ENCODE measurements at regions not wholly inside any gene's neighbourhood (a gene's known extent, or its start where the extent isn't known, plus 50 kb on each side); places are given as distances from the start of the nearest gene placed in this dataset.

DNA sequence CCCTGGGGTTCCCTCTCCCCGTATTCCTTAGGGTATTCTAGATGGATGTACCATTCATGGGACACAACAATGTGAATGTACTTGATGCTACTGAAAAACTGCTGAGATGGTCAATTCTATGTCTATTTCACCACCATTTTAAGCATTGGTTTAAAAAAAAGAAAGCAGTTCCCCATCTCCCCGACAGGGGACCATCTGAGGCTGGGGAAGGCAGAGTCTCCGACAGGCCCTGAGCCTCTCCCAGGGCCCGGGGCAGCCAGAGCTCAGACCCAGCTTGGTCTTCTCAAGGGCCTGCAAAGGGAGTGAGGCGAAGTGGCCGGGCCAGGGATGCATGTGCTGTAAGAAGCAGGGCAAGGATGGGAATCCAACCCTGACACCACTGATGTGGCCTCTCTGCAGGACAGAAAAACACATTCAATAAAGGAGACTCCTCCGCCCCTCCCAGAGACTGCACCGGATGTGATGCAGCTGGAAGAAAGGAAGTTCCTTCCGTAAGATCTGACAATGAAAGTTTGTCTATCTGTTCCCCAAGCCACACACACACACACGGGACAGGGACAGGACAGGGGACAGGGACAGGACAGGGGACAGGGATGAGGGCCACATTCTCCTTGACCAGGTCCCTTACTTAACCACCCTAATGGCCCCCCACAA, 234.1 kb downstream of the BCL11B start:
- in situ Hi-C loops (cut with HindIII; ENCODE audit: low sequenced_read_pairs) = no loop called here

DNA sequence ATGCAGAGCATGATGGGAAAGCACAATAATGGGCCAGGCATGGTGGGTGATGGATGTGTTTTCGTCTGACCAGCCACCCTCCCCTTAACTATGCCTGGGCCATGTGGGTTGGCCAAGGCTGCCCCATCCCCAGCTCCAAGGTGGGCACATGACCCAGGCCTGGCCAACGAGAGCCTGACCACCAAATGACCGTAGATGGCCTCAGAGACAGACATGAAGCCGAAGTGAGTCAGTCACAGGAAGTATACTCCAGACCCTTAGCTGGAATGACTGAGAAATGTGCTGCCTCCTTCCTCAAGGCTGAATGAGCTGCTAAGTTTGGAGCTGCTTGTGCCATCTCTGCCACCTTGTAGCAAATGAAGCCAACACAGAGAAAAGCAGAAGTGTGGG, 233.6 kb downstream of the BCL11B start:
- in situ Hi-C loops (cut with HindIII; ENCODE audit: low sequenced_read_pairs) = no loop called here

DNA sequence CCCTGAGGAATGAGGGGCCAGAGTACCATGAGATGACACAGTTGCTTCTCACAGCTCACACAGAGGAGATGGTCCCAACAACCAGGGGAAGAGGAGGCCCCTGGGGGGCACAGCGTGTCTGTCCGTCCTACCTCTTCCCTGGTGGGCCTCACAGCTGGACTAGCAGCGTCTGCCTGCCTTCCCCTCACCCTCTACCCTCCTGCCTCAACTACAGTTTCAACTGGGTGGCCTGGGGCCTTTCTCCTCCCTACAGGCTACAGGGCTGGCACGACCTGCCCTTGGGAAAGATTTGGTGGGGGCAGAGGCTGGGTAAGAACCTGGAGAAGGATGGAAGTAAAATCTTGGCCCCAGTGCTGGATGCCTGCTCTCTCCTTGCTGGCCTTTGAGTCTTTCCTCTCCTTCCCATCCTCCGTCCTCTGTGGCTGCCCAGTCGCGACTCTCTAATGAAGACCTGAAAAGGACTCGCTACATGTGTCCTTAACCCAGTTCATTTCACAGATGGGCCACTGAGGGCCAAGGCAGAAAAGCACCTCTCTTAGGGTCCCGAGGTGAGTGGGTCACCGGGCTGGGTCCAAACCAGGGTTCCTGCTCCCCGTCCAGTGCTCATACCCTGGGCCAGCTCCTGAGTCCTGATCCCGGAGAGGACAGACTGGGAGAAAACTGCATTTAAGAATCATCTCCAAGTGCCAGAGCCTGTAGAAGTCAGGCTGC, 232.5 kb downstream of the BCL11B start:
- in situ Hi-C loops (cut with HindIII; ENCODE audit: low sequenced_read_pairs) = no loop called here

DNA sequence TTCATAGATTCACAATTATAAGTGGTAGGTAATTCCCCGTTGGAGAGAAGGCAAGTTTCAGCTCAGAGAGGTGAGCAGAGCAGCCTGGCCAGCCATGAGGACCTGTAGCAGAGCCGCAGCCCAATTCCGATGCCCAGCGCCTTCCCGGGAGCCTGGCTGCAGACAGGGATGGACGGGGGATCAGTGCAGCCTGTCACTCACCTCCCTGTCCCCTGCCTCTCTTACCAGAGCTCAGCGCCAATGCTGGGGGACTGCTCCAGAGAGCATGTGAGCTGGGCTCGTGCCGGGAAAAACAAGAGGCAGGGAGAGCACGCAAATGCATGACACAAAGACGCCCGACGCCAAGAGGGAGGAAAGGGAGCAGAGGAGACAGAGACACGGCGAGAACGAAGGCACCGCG, 231.9 kb downstream of the BCL11B start:
- in situ Hi-C loops (cut with HindIII; ENCODE audit: low sequenced_read_pairs) = no loop called here

DNA sequence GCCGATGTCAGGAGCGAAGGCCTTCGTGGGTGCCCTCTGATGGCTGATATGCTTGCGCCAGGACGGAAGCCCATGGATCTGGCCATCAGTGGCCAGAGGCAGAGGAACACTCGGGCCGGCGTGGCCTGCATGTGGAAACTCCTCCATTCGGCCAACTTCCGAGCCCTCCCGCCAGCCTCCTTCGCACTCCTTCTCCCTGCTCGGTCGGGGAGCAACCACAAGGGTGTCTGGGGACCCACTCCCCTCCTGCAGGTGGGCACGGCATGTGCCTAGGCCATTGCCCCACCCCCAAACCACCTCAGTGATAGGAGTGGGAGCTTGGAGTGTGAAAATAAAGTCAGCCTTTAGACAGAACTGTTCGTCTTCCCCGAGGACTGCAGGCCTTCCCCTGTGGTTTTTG, 231.3 kb downstream of the BCL11B start:
- in situ Hi-C loops (cut with HindIII; ENCODE audit: low sequenced_read_pairs) = no loop called here

DNA sequence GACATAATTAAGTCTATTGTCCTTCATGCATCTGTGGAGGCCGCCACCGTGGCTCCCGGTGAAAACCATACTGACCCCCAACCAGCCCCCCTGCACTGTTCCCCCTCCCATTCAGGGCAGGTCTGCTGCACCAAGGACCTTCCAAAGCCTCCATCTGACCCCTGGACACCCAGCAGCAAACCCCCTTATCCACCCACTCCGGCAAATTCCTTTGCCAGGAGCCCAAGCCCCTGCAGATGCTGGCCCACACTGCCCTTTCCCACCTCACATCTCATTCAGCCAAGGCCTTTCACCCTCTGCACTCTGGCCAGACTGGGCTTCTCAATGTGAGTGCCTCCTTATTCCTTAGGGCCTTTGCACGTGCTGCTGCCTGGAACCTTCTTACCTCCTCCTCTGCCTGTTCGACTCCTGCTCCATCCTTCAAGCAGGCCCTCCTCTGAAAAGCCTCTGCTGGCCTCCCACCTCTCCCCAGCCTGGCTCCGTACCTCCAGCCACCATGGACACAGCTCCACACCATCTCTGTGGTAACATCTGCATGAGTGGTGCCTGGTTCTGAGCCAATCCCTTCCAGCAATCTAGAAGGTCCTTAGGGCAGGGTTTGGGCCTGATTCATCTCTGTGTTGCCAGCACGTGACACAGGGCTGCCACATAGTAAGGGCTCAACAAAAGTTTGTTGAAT, 230.7 kb downstream of the BCL11B start:
- in situ Hi-C loops (cut with HindIII; ENCODE audit: low sequenced_read_pairs) = no loop called here

DNA sequence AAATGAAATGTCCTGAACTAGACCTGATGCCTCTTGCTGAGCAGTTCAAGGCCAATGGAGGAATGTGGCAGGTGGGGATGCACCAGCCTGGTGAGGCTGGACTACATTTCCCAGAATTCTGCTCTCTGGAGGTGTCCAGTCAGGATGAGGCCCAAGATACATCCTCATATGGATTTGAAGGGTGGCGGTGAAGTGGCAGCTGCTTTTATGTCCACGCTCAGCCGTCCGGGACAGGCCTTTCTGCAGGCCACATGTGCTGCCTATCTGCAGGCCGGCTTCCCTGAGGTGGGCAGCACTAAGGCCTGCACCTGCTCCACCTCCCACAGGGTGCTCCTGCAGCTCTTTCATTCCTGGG, 230.2 kb downstream of the BCL11B start:
- in situ Hi-C loops (cut with HindIII; ENCODE audit: low sequenced_read_pairs) = no loop called here

DNA sequence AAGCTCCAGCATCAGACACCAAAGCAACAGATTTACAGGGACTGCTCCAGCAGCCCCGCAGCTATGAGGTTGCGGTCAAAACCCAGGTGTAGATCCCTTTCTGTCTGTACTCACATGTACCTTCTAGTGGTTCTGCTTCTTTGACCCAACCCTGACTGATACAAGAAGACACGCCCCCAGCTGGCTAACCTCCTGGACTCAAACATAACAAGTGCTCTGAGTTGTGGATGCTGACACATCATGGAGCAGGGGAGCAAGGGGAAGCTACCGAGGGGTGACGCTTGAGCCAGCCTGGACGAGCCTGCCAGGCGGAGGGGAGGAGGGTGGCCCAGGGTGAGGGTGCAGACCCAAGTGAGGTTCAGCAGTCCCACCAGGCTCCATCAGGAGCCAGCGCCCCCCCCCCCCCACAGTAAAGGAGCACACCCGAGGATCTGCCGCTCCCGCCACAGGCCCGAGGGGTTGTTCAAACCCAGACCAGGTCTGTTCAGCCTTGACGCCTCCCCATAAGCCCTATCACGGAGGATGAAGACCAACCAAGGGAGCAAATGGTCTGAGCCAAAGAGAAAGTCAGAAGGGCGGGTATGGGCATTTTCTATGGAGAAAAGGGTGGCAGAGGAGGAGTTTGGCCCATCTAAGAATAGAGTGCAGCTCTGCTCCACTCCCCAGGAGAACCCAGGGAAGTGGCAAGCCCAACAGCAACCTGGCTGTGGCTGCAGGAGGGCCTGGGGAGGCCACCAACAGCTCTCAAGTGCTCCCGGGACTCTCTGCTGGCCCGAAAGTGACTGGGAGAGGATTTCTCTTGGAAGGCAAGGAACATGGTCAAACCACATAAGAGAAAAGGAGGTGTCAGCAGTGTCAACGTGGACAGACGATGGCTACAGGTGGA, 229.4 kb downstream of the BCL11B start:
- in situ Hi-C loops (cut with HindIII; ENCODE audit: low sequenced_read_pairs) = no loop called here

DNA sequence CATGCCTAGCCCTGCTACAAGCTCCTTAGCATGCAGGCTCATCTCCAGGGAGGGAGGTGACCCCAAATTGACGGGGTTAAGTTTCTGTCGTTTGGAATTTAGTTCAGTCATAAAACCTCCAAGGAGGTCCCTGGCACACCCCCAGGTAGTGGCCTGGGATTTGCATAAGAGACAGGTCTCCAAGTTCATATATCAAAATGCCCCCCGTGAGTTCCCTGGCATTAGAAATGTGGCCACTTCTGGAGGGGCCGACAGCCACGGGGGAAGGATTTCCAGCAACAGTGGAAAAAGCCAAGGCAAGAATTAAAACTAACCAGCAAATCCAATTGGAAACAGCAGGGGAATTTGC, 228.8 kb downstream of the BCL11B start:
- in situ Hi-C loops (cut with HindIII; ENCODE audit: low sequenced_read_pairs) = no loop called here

DNA sequence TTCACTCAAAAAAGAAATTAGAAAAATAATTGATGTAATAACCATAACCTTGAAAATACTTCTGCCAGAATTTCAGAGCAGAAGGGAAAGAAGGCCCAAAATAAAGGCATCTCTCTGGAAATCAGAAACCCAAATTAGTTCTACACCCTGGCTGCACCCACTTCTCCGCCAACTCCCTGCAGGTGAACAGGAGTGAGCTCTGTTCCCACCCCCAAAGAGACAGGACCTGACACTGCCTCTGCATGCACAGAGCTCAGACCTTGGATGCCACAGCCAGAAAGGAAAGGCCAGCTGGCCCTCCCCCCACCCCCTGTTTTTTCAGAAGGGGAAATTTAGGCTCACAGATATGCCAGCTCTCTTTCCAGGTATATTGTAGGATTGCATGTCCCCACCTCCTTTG, 228.2 kb downstream of the BCL11B start:
- in situ Hi-C loops (cut with HindIII; ENCODE audit: low sequenced_read_pairs) = no loop called here

DNA sequence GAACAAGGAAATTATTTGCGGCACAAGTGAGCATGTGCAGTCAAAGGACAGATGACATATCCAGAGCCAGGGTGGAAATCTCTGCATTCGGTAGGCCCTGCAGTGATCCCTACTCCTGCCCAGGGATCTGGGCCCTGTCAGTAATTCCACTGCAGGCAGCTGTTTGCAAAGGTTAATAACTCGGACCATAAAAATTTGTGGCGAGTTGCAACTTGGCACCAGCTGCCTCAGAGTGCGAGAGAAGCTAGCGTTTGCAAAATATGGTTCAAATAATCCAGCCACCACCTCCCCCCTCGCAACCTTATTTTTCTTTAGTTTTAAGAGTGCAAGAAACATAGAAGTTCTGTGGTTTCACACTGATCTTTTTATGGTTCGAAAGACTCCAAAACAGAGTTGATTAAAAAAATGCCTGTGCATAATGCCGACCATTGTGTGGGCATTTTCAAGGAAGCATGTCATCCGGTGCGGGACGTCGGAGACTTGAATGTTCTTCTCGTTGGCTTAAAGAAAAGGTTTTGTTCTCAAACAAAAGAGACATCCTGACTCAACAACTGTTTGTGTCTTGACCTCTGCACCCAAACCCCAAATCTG, 224.5 kb downstream of the BCL11B start:
- in situ Hi-C loops (cut with HindIII; ENCODE audit: low sequenced_read_pairs) = no loop called here

DNA sequence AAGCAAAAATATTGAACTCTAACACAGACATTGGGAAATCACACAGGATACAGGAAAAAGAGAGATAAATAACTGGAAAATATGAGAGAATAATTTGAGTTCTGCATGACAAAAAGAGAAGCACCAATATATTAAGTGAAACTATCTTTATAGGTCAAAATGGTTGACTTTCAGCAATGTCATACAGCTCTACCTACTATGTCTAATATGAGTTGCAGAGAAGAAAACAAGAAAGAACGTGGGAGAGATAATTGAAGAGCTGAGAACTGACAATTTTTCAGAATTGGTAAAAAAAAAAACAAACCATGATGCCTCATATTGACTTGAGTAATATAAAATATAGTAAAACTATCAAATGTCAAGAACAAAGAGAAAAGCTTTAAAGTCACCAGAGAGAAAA, 221.7 kb downstream of the BCL11B start:
- in situ Hi-C loops (cut with HindIII; ENCODE audit: low sequenced_read_pairs) = no loop called here

DNA sequence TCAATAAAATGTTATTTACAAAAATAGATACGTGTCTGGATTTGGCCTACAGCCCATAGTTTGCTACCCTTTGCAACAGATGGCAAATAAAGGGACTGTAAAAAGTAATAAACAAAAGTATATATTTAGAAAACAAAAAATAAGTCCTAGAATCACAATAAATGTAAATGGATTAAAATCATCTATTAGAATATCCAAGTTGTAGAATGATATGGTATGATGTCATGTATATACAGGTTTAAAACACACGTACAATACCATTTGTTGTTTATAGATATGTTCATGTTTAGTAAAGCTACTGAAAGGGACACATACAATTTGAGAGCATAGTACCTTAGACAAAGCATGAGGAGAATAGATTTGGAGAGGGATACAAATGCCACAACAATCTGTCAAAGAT, 219.5 kb downstream of the BCL11B start:
- in situ Hi-C loops (cut with HindIII; ENCODE audit: low sequenced_read_pairs) = no loop called here

DNA sequence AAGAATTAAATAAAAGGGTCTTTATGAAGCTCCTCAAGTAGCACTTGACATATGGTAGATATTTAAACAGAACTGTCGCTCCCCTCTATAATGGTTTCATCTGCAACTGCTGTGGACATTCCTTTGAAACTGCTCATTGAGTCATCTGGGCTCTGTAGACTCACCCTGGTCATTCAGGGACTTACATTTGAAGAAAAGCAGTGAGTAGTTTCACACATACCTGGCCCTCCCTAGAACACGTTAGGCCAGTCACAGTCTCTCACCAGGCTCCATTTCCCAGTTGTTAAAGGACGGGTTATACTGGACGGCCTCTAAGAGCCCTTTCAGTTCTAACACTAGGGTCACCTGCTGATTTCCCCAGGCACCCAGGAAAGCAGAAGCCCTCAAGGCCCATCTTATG, 217.0 kb downstream of the BCL11B start:
- in situ Hi-C loops (cut with HindIII; ENCODE audit: low sequenced_read_pairs) = no loop called here

DNA sequence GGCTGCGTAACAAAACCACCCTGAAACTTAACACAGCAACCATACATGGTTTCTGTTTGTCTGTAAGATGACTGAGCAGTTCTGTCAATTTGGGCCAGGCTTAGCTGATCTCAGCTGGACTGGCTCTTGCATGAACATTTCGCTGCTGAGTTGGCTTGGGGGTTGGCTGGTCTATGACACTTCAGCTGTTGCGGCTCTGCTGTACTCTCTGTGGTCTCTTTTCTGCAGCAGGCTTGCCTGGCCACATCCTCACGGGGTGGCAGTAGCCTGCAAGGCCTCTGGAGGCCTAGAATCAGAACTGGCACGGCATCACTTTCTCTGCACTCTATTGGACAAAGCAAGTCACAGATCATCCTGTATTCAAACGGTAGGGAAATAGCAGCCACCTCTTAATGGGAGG, 216.2 kb downstream of the BCL11B start:
- in situ Hi-C loops (cut with HindIII; ENCODE audit: low sequenced_read_pairs) = no loop called here

DNA sequence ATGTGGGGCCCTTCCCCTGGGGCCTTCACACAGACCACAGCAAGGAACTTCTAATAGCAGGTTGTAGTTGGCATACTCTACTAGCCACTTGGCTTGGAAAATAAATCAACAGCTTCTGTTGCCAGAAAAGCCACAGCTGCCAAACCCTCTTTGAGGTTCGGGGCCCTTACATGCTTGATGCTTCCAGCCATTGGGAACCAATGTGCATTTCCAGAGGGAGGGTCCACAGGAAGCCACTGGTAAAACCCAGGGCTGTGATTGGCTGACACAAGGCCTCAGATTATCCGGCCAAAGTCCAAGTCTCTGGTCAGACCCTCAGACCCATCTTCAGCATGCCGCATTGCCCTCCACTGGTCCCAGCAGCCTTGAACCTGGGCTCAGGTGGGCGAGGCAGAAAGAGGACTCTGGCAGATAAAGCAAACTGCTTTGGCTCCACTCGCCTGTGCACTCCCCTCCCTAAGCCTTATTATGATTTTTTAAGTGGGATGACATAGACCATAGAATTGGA, 214.4 kb downstream of the BCL11B start:
- in situ Hi-C loops (cut with HindIII; ENCODE audit: low sequenced_read_pairs) = no loop called here

DNA sequence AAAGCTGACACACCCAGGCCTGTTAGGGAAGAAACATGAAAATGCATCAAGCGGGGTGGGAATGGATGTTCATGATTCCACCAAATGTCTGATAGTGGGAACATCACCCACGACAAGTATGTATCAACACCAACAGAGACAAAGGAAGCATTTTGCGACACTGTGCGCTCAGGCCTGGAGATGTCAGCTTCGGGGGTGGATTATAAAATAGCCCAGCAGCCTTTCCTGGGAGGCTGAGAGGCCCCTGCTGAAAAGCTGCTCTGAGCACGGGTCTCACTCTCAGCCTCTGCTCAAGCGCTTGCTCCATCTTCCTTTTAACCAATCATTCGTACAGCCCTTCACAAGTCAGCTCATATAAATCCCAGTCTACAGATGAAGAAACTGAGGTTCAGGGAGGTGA, 213.5 kb downstream of the BCL11B start:
- in situ Hi-C loops (cut with HindIII; ENCODE audit: low sequenced_read_pairs) = no loop called here

DNA sequence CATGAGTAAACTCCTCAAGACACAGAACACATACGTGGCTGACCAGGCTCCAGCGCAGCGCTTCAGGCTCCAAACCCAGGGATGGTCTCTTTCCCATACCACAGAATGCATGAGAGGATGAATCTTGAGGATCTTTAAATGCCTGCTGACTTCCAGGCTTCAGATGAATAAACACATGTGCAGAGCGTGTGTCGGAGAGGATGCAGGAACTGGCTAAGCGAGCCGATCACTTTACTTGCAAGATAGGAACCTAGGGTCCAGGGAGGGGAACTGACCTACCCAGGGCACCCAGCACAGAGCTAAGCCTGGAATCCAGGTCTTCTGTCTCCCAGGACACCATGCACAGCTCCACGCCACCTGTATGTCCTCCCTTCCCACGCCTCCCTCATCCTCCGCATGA, 209.8 kb downstream of the BCL11B start:
- in situ Hi-C loops (cut with HindIII; ENCODE audit: low sequenced_read_pairs) = no loop called here

DNA sequence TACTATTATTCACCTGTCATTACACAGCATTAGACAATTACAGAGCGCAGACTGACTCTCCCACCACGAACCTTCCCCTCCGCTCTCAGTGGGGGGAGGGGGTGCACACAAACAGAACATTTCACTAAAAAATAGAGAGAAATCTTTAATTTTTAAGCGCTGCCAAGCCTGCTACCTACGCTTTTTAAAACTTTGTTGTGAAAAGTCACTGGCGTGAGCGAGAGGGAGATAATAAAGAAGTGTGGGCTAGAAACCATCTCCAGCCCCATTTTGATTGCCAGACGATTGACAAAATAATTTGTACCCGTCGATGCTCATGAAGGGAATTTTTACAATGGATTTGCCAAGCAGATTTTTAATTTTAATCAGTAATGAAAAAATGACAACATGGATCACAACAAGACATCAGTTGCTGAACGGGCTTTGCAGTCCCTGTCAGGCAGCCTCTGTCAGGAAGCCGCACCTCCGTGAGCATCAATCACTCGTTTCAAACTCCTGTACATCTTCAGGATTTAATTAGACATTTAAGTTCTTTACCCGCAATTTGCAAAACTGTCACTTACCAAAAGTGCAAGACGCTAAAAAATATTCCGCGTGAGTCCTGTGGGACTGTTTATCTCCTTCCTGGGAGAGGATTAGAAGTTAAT, 209.1 kb downstream of the BCL11B start:
- in situ Hi-C loops (cut with HindIII; ENCODE audit: low sequenced_read_pairs) = no loop called here

DNA sequence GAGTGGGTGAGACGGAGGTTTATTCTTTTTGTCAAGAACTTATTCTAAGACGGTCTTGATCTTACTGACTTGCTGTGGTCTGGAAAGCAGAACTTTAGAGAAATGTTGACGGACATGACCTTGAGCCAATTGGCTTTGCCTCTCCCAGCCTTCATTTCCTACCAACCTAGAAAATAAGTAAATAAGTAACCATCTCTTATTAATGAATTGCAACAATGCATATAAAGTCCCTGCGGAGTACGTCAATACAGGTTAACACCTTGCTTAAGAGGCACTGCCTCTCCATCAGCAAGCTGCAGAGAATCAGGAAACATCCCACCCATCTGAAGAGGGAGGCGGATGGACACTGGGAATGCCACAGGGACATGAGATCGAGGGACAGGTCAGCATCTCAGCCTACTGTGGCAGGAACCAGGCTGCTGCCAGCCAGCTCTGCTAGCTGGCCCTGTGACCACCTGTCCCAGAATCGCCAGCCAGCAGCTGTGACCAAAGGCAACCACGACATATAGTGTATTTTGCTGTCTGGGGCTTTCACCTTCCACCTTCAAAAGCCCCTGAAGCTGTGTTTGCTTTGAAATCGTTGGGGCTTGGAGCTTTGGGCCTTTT, 208.3 kb downstream of the BCL11B start:
- in situ Hi-C loops (cut with HindIII; ENCODE audit: low sequenced_read_pairs) = no loop called here
